Neutrophil (primary cell): ENCODE measurements at regions not wholly inside any gene's neighbourhood (a gene's known extent, or its start where the extent isn't known, plus 50 kb on each side); places are given as distances from the start of the nearest gene placed in this dataset.

Source experiments
- H3K27ac ChIP-seq: fragments of 200-600 bp; sonication (generic); 2 replicates; pipeline ENCODE4 v1.5.1; 2016; ENCODE audit warnings: mild to moderate bottlenecking, moderate library complexity
- H3K27me3 ChIP-seq: fragments of 200-600 bp; sonication (generic); 2 replicates; pipeline ENCODE4 v1.6.0; 2016; ENCODE audit warnings: mild to moderate bottlenecking
- H3K36me3 ChIP-seq: fragments of 200-600 bp; sonication (generic); 2 replicates; pipeline ENCODE4 v1.5.1; 2017
- H3K4me1 ChIP-seq, 2 experiments: fragments of 200-600 bp in 1 of 2; sonication (generic) in 1 of 2; 1 replicate in 1 of 2; 2 replicates in 1 of 2; pipeline versions ENCODE4 v1.5.1 to v1.6.1; 2013 to 2016; ENCODE audit warnings: low read depth in 1 of 2, low read length in 1 of 2, mild to moderate bottlenecking in 1 of 2, moderate library complexity in 1 of 2; ENCODE audit not compliant: control insufficient read depth in 1 of 2, insufficient read depth in 1 of 2
- H3K4me3 ChIP-seq, 2 experiments: fragments of 200-600 bp in 1 of 2; sonication (generic) in 1 of 2; 1 replicate in 1 of 2; 2 replicates in 1 of 2; pipeline ENCODE4 v1.5.1; 2013 to 2016; ENCODE audit warnings: low read depth in 1 of 2, low read length in 1 of 2, mild to moderate bottlenecking in 1 of 2, moderate library complexity in 1 of 2
- H3K9me3 ChIP-seq: fragments of 200-600 bp; sonication (generic); 2 replicates; pipeline ENCODE4 v1.5.1; 2016
- TF ChIP-seq, protein P1 (sequence below): fragments of 200-600 bp; sonication (generic); IDR thresholded peaks from 2 replicates; pipeline ENCODE4 v1.5.1; 2016; ENCODE audit warnings: antibody characterized with exemption

DNA sequence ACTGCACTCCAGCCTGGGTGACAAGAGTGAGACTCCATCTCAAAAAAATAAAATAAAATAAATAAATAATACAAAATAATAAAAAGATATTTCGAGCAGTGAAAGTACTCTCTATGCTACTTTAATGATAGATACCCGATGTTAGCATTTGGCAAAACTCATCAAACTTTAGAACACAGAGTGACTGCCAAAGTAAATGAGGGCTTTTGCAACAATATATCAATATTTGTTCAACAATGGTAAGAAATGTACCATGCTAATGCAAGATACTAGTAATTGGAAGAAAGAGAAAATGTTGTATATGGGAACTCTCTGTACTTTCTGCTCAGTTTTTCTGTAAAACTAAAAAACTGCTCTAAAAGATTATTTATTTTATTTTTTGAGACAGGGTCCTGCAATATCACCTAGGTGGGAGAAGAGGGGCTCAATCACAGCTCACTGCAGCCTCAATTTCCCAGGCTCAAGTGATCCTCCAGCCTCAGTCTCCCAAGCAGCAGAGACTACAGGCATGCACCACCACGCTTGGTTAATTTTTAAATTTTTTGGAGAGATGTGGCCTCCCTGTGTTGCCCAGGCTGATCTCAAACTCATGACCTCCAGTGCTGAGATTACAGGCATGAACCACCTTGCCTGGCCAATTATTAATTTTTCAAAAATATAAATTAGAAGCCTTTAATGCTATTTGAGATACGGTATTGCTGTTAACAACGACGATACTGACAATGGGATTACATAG is 650.5 kb upstream of the NR2F2 start:
- TF ChIP-seq, protein P1, sequence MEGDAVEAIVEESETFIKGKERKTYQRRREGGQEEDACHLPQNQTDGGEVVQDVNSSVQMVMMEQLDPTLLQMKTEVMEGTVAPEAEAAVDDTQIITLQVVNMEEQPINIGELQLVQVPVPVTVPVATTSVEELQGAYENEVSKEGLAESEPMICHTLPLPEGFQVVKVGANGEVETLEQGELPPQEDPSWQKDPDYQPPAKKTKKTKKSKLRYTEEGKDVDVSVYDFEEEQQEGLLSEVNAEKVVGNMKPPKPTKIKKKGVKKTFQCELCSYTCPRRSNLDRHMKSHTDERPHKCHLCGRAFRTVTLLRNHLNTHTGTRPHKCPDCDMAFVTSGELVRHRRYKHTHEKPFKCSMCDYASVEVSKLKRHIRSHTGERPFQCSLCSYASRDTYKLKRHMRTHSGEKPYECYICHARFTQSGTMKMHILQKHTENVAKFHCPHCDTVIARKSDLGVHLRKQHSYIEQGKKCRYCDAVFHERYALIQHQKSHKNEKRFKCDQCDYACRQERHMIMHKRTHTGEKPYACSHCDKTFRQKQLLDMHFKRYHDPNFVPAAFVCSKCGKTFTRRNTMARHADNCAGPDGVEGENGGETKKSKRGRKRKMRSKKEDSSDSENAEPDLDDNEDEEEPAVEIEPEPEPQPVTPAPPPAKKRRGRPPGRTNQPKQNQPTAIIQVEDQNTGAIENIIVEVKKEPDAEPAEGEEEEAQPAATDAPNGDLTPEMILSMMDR: no peak
- no peaks in the 10 kb centered on the region for H3K4me1 ChIP-seq
- no peak overlapping the region for H3K4me3 ChIP-seq
- no peaks in the 10 kb centered on the region for H3K27me3 ChIP-seq
- H3K36me3 ChIP-seq: no peaks in the 10 kb centered on the region
- no peak overlapping the region for H3K27ac ChIP-seq
- H3K9me3 ChIP-seq: no peaks in the 10 kb centered on the region

DNA sequence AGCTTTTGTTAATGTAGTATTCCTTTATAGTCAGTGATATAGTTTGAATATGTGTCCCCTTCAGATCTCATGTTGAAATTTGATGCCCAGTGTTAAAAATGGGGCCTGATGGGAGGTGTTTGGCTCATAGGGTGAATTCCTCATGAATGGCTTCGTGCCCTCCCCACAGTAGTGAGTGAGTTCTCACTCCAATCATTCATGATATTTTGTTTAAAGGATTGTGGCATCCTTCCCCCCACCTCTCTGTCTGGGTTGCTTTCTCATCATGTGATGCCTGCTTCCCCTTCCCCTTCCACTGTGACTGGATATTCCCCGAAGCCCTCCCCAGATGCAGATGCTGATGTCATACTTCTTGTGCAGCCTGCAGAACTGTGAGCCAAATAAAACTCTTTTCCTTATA is 649.8 kb upstream of the NR2F2 start:
- Histone ChIP-seq H3K27me3 (no peaks in the 10 kb centered on the region), H3K9me3 (no peaks in the 10 kb centered on the region), H3K4me1 (no peaks in the 10 kb centered on the region), H3K4me3 (no peak overlapping the region), H3K27ac (no peak overlapping the region), H3K36me3 (no peaks in the 10 kb centered on the region)
- TF ChIP-seq, protein P1: no peak

DNA sequence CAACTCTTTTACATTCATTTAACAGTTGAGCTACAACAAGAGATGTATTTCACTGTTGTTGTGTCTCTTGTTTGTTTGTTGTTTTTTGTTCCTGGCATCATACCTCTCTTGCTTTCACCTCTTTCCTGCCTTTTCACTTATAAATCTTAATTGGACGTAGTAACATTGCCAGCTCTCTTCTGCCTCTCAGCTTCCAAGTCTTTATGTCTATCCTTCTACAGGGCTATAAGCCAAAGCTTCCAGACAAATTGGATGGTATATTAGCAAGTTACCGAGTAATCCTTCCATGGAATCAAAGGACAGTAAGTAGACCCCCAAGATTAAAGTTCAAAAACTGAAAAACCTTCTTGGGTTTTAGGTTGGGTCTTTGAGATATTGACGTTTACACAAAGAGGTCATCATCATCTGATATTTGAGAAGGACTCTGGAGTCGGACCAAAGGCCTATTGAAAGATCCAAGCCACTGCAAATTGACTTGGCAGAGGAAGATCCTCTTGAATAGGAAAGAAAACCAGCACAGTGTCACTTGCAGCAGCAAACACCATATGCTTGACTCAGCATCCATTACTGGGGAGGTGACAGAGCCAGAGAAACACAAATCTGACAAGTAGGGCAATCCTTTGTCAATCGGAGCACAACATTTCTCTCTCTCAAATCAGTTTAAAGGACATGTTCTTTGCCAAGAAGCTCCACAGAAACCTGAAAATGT is 648.5 kb upstream of the NR2F2 start:
- H3K4me3 ChIP-seq: no peak overlapping the region
- H3K9me3 ChIP-seq: no peaks in the 10 kb centered on the region
- H3K27ac ChIP-seq: no peak overlapping the region
- H3K36me3 ChIP-seq: no peaks in the 10 kb centered on the region
- TF ChIP-seq, protein P1: no peak
- H3K27me3 ChIP-seq: no peaks in the 10 kb centered on the region
- no peaks in the 10 kb centered on the region for H3K4me1 ChIP-seq

DNA sequence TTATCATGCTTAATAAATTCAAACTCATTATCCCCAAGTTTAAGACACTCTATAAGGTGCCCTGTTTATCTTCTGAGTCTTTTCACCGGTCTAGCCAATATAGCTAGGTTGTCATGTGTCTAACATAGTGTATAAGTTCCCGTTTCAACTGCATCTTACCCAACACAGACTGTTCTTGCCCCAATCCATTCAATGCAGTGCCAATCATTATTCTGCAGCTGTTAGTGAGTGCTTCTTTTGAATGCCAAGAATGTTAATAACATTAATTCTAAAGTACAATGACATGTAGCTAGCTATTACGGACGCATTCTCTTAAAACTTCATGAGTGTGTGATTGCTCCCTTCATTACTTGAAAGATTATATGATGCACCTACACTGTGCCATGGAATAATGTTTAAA is 646.4 kb upstream of the NR2F2 start:
- no peak overlapping the region for H3K4me3 ChIP-seq
- H3K4me1 ChIP-seq: no peaks in the 10 kb centered on the region
- TF ChIP-seq, protein P1: no peak
- no peaks in the 10 kb centered on the region for H3K9me3 ChIP-seq
- H3K27ac ChIP-seq: no peak overlapping the region
- H3K36me3 ChIP-seq: no peaks in the 10 kb centered on the region
- H3K27me3 ChIP-seq: no peaks in the 10 kb centered on the region

DNA sequence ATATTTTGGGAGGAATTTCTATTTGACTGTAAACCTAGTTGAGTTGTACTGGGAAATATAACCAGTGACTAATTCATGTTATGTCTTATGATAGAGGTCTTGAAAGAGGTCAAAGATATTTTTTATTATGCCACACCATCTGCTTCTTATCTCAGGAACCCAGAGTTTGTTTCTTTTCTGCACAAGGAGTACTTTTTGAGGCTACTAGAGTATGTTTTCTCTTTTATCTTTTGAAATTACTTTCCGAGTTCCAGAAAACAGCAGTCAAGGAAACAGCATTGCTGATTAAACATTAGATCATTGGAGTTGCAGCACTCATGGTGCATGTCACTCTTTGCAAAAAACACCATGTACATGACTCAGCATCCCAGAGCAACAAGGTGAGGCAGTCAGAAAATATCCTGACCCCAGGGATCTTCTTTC is 645.8 kb upstream of the NR2F2 start:
- Histone ChIP-seq H3K27me3 (no peaks in the 10 kb centered on the region), H3K9me3 (no peaks in the 10 kb centered on the region), H3K4me3 (no peak overlapping the region), H3K27ac (no peak overlapping the region), H3K36me3 (no peaks in the 10 kb centered on the region), H3K4me1 (no peaks in the 10 kb centered on the region)
- TF ChIP-seq, protein P1: no peak
